ENCODE measurements at regions not wholly inside any gene's neighbourhood (a gene's known extent, or its start where the extent isn't known, plus 50 kb on each side); places are given as distances from the start of the nearest gene placed in this dataset.

DNA sequence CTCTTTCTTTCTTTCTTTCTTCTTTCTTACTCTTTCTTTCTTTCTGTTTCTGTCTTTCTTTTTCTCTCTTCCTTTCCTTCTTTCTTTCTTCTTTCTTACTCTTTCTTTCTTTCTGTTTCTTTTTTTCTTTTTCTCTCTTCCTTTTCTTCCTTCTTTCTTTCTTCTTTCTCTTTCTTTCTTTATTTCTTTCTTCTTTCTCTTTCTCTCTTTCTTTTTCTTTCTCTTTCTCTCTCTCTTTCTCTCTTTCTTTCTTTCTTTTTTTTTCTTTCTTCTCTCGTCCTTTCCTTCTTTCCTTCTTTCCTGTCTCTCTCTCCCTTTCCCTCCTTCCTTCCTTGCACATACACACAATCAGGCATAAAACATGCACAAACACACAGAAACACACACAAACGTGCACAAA is 79.3 kb upstream of the SHOX start:
- TF ChIP-seq, protein P1, sequence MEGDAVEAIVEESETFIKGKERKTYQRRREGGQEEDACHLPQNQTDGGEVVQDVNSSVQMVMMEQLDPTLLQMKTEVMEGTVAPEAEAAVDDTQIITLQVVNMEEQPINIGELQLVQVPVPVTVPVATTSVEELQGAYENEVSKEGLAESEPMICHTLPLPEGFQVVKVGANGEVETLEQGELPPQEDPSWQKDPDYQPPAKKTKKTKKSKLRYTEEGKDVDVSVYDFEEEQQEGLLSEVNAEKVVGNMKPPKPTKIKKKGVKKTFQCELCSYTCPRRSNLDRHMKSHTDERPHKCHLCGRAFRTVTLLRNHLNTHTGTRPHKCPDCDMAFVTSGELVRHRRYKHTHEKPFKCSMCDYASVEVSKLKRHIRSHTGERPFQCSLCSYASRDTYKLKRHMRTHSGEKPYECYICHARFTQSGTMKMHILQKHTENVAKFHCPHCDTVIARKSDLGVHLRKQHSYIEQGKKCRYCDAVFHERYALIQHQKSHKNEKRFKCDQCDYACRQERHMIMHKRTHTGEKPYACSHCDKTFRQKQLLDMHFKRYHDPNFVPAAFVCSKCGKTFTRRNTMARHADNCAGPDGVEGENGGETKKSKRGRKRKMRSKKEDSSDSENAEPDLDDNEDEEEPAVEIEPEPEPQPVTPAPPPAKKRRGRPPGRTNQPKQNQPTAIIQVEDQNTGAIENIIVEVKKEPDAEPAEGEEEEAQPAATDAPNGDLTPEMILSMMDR (IDR thresholded peaks at IDR 0.05; ENCODE audit: borderline replicate concordance, extremely low read depth, low read length, poor library complexity, severe bottlenecking) = no peak
- TF ChIP-seq EZH2 (IDR thresholded peaks at IDR 0.05; ENCODE audit: borderline replicate concordance, low read depth, low read length, severe bottlenecking) = no peak
